Tibial nerve (tissue), 4 donors: ENCODE measurements at regions not wholly inside any gene's neighbourhood (a gene's known extent, or its start where the extent isn't known, plus 50 kb on each side); places are given as distances from the start of the nearest gene placed in this dataset.

Source experiments
- CTCF ChIP-seq, 5 experiments: fragments of 200-600 bp in 3 of 5; fragments of 450-650 bp in 2 of 5; sonication (generic) in 3 of 5; IDR thresholded peaks; one replicate each; pipeline ENCODE4 v1.5.1; 2016 to 2019; ENCODE audit warnings: antibody characterized with exemption in 5 of 5, mild to moderate bottlenecking in 3 of 5, moderate library complexity in 2 of 5
- EP300 ChIP-seq, 2 donors: sonication (generic); formaldehyde crosslinking; IDR thresholded peaks; one replicate each; pipeline ENCODE4 v1.6.1; 2017; ENCODE audit warnings: antibody characterized with exemption in 2 of 2, mild to moderate bottlenecking in 1 of 2
- POLR2A ChIP-seq, 2 donors: fragments of 450-650 bp; IDR thresholded peaks; one replicate each; pipeline ENCODE4 v1.6.1; 2017; ENCODE audit warnings: antibody characterized with exemption in 2 of 2, mild to moderate bottlenecking in 2 of 2, moderate library complexity in 2 of 2

- TF ChIP-seq POLR2A (IDR thresholded peaks at IDR 0.05) (no peak), CTCF (IDR thresholded peaks at IDR 0.05) (no peak), EP300 (IDR thresholded peaks at IDR 0.05) (peak in 1 of 2 donors; percentile 50)
These were observed 182.4 kb downstream of the PTEN start for GRCh38 chr10:88045656-88046415.
